HG02885 (cell line): ENCODE measurements at regions not wholly inside any gene's neighbourhood (a gene's known extent, or its start where the extent isn't known, plus 50 kb on each side); places are given as distances from the start of the nearest gene placed in this dataset.

ENCODE experiments used
- ATAC-seq: cut with Tn5 transposase; IDR thresholded peaks from one replicate; pipeline ENCODE4 v1.9.1; 2021; ENCODE audit warnings: mild to moderate bottlenecking; ENCODE audit not compliant: unreplicated experiment, poor library complexity

DNA sequence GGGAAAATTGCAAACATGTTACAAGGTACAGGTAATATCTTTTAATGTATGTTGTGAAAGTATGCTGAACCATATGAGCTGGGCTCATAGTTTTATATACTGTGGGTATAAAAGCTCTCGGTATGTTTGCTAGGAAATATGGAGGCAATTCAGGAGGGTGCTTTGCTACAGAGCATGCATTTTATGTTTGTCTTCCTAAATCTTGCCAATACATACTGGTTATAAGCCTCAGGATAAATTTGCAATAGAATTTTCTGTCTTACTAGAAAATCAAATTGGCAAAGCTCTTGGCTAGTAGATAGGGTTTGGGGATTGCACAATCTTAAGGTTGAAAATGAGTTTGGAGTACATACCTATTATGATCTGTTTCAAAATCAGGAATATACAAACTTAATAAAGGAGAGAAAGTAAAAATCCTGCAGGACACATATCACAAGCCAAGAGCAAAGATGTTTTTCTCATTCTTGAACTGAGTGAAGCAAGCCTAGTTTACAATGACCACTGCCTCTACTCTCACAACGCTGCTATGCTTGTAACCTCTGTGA is 751.2 kb downstream of the HDGFL1 start:
- no peak for ATAC-seq

DNA sequence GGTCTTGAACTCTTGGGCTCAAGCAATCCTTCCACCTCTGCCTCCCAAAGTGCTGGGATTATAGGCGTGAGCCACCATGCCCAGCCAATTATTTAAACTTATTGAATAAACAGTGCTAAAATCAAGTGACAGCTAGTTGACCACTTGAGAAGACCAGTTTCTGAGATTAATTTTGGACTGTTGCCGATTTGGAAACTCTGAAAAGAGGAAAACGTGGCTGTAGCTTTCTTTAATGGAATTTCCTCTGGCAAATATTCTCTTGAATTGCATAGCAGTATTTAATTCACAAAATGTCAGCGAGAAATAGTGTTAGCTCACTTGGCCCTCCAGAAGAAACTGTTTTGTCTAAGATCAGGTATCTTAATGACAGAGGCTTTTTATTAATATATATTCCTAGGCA is 754.5 kb downstream of the HDGFL1 start:
- ATAC-seq = no peak

DNA sequence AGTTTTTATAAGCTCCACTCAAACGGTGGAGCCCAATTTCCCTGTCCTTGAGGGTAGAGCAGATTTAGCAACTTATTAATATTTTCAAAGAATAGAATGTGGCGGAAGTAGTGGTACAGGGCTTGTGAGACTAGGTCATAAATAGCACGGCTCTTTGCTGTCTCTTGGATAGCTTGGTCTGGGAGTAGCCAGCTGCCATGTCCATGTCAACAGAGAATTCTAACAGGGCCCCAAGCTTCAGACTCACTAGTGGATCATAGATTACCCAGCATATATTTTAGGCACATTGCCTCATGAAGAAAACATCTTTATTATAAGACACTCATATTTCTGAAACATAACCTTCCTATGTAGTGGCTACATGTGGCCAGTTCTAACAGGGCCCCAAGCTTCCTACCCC is 755.7 kb downstream of the HDGFL1 start:
- no peak for ATAC-seq

DNA sequence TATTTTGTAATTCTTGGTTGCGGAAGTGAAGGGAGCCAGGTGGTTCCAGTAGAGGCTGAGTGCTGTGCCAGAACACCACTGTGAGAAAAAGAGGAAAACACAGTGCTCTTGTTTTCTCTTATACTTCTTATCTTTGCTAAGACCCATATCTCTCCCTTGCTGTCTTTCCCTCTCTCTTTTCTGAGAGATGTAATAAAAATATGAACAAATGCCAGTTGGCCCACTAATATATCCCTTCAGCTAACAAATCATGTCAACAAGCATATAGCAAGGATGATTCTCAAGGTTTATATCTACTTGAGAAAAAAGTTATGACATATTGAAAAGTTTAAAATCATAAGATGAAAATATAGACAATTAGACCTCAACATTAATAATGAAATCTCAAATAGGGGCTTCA is 758.3 kb downstream of the HDGFL1 start:
- ATAC-seq = no peak

DNA sequence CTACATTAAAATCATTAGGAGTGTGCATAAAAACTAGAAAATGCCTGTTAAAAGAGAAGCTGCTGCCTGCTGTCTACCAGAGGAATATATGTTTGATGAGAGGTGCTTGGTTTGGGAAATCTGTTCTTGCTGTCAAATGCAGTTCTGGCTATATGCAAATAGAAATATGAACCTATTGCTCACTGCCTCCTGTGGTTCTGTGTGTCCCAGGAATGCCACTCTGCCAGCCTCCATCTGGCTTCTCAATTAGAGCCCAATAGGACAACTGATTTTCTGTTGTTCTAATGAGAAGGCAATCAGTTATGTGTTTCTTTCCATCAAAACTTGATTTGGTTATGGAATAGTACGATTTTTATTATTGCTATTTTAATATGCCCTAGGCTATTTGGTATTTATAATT is 759.7 kb downstream of the HDGFL1 start:
- no peak for ATAC-seq

DNA sequence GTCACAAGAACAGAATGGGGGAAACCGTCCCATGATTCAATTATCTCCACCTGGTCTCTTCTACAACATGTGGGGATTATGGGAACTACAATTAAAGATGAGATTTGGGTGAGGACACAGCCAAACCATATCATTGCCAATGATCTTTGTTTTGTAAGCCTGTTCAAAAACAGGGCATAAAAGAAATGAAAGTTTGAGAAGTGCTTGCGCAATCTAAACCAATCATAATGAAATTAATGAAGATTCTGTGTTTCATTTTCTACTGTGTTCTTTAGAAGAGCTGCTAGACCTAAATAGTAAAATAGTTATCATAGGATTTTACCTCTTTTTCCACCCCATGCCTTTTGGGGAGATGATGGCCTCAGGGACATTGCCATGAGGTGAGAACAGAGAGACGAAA is 761.3 kb downstream of the HDGFL1 start:
- ATAC-seq = no peak

DNA sequence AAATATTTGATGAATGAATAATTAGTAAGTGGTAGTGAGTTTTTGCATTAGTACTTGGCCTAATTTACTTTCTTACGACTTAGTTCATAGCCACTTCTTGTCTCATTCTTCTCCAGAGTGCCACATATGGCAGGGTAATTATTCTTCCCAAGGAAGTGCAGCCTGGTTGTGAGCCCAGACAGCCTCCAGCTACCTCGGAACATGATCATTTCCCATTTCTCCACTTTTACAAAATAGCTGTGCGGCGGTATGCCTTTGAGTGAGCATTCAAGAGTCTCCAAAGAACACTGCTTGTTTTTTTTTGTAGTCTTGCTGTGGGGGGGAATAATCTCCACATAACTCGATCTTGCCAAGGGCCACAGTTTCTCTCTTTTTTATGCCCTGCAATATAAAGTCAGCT is 765.0 kb downstream of the HDGFL1 start:
- ATAC-seq = no peak

DNA sequence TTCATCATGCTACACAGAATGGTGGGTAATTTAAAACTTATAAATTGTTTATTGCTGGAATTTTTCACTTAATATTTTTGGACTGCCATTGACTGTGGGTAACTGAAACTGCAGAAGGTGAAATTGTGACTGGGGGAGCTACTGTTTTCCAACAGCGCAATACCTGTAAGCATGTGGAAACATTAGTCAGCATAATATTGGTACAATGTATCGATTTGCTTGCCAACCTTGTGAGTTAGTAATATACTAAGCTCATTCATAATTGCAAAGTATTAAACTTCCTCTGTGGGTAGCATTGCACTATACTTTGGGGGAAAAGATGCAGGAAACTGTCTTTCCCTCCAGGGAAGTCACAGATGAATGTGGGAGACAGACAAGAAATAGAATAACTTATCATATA is 766.5 kb downstream of the HDGFL1 start:
- ATAC-seq = no peak

DNA sequence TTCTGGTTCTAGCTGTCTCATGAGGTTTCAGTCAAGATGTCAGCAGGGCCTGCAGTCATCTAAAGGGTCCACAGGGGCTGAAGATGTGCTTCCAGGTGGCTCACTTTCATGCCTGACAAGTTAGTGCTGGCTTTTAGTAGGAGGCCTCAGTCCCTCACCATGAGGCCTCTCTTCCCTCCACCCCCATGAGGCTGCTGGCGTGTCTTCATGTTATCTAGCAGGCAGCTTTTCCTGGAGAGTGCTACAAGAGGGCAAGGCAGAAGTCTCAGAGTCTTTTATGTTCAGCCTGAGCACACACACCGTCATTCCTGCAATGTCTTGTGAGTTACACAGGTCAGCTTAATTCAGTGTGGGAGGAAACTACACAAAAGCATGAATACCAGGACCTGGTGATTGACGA is 769.9 kb downstream of the HDGFL1 start:
- ATAC-seq = no peak

DNA sequence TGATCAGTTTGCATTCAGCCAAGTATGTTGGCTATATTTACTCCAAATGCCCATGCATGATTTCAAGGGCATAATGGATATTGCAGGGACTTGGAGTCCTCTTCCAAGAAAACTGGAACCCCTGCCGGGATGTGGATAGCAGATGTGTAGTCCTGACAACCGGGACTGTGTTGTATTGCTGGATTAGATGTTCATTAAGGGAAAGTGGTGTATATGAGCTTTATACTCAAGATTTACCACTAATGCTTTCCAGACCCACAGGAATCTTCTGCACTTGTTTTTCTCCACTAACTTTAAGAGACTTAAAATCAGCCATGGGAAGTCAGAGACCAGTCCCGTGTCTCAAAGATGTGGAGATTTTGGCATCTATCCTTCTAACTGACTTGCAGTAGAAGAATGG is 770.9 kb downstream of the HDGFL1 start:
- no peak for ATAC-seq

DNA sequence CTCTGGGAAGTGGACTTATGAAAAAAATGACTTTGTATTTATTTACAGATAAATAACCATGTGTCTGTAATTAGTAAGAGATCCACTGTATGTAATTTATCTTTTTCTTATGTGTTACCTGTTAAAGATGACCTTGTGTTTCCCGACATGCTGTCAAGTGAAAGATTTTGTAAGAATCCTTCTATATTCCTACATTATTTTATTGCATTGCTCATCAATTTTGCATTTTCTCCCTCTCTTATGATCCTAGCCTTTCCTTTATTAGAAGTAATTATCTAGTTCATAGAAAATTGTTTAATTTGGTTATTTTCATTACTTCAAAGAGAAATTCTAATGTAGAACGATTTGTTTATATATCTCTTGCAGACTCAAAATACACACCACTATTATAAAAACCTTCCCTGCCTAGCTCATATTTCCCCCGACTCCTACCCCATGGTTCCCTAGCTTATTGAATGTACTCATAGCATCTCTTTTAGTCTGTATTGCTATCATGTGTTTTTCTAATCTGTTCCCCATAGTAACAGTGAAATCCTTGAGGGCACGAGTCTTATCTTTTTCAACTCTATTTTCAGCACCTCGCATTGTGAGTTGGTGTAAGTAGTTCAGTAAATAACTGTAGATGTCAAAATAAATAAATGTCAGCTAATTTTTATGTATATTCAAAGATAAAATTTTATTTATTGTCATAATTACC is 774.4 kb downstream of the HDGFL1 start:
- ATAC-seq = no peak

DNA sequence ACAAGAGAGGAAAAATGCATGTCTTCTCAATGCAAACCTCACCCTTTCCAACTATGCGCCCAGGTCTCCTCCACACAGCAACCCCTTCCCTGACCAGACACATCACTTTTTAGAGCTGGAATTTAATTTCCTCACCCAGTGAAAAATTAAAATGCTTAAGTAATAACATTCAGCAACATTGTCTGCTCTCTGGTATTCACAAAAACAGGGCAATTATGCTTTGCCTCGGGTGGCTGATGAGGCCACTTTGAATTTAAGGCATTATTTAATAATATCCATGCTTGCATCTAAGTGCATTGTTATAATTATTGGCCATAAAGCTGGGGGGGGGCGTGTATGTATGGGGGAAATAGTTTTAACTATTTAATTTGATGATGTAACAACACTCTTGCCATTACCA is 777.8 kb upstream of the NRSN1 start:
- ATAC-seq = no peak

DNA sequence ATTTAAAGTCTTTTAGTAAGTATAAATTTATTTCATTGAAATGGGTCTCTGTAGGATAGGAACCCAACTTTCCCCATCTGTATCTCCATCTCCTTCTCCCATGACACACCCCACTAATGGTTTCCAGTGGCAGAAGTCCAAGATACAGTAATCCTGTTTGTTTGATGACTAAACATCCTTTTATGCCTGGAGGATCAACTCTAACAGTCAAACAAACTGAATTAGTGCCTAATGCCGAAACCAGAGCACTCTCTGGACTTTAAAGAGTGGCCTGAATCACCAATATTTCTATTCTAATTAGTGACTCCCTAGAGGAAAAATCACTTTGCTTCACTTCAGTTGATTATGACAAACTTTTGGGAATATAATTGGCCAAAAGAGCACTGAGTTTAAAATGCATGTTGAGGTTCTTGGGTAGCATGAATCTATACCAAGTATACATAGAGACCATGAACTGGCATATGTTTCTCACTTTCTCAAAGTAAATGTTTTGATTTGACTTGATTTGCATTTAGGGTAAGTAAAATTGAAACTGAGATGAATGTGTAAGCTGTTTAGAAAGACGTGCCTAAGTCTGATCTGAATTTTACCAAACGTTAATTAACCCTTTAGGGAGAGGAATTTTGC is 776.4 kb upstream of the NRSN1 start:
- no peak for ATAC-seq

DNA sequence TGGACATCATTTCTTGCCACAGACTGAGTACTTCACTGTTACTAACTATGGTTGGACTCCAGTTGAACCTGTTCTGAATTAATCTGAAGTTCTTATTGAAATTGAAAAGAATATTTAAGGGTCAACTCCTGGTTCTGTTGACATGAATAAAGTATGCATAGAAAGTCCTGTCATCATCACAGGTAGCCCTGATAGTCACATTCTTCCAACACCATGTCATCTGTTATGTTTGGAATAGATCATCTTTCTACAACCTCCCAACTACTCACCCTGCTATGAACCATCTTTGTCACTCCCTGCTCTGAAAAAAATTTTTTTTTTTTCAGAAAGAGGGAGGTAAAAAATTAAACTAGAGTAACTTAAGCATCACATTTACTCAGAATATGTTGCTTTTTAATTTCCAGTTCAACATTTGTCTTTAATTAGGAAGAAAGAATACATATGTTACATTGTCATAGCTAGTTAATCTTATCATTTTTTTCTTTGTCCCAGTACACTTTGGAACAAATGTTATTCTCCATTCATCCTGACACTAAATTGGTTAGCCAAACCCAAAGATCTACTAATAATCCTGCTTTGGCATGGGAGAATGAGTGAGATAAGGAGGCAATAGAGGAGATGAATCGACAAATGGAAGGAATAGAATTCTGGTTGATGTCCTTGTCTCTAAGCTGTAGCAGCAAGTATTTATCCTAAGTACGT is 775.1 kb upstream of the NRSN1 start:
- no peak for ATAC-seq

DNA sequence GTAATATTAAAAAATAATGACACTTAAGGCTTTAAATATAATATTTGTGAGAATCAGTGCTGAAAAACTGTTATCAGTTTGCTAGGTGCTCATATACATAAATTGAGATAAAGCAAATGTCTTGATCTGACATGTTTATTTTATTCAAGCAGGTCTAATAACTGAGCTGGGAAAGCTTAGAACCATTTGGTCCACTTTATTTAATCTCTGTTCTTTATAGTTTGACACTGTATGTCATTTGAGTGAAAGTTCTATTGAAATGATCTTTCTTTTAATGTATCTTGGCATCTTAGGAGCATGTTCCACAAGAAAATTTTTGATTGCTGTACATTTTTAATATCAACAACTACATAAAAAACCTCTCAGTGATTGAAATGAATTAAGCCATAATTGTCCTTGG is 772.0 kb upstream of the NRSN1 start:
- ATAC-seq = no peak

DNA sequence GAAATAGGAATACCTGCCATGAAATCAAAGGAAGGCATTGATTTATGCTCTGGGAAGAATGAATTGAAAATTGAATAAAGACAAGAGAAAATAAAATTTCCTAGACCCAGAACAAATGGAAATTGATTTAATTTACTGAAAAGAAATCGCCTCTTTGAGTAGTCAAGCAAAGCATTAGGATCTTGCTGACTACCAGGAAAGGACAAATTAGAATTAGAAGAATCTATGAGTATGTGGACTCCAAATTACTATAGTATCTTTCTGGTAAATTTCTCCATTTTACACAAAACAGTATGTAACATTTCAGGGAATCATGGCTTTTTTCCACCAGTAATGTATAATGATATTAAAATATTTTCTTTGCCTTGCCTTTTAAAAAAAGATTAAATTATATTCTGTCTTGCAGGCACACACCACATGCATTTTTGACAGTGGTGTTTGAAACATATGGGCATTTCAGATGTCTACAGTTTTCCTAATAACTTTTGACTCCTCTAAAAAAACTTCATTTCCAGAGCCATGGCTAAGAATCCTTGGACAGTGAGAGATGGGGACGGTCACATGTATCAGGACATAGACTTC is 768.7 kb upstream of the NRSN1 start:
- no peak for ATAC-seq

DNA sequence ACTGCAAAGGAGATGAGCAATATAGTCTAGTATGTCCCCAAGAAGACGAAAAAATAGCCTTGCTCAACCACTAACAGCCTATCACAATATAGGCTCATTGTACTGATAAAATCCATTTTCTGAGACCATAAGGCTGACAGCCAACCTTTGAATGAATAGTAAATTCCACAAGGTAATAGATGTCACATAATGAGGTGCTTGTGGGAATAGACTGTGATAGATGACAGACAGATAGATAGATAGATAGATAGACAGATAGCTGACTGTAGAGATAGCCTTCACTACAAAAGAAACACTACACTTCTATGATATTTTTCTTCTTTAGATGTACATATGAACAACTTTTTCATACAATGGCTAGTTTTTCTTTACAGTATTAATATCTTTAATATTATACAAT is 760.3 kb upstream of the NRSN1 start:
- ATAC-seq = no peak

DNA sequence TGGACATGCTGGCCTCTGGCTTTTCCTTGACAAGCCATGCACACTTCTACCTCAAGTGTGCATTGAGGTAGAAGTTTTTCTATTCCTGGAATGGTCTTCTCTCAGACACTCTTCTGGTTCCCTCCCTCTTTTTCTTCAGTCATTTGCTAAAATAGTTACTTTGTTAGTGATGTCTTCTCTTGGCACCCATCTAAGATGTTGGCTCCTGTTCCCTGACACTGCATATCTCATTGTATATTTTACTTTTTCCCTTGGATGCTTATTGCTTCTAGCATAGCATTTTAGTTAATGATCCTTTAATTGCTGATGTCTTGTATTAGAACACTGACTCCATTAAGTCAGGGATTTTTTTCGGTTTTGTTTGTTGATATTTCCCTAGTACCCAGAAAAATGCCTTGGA is 758.7 kb upstream of the NRSN1 start:
- ATAC-seq = no peak

DNA sequence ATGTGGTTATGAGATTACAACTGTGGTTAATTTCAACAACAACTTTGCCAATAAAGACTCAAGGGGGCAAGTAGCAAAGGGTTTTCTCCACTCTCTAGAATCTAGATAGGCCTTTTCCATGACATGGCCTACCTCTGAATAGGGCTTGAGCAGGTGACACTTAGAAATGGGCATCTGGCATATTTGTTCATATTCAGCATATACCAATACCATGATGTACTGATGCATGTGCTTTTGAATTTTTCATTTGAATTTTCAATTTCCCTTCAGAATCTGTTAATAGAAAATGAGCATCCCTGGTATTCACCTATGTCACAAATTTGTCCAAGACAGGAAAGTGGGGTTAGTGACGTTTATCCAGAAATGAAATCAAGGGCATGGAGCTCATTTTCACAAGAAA is 757.5 kb upstream of the NRSN1 start:
- no peak for ATAC-seq

DNA sequence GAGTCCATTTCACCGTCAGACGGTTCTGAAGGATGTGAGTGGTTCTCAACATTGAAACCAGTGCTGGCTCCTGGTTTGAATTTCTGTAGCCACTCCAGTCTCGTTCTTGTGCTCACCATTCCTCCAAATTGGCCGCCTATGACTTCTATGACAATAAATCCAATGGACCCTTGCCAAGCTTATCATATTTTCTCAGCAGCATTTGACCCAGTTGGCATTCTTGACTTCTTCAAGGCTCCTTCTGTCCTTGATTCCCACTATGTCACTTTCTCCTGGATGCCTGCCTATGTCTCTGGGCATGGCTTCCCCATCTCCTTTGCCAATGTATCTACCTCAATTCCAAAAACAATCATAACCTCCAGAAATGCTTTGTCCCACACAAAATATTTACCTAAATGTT is 756.0 kb upstream of the NRSN1 start:
- no peak for ATAC-seq
